ENCODE measurements at regions not wholly inside any gene's neighbourhood (a gene's known extent, or its start where the extent isn't known, plus 50 kb on each side); places are given as distances from the start of the nearest gene placed in this dataset.

DNA sequence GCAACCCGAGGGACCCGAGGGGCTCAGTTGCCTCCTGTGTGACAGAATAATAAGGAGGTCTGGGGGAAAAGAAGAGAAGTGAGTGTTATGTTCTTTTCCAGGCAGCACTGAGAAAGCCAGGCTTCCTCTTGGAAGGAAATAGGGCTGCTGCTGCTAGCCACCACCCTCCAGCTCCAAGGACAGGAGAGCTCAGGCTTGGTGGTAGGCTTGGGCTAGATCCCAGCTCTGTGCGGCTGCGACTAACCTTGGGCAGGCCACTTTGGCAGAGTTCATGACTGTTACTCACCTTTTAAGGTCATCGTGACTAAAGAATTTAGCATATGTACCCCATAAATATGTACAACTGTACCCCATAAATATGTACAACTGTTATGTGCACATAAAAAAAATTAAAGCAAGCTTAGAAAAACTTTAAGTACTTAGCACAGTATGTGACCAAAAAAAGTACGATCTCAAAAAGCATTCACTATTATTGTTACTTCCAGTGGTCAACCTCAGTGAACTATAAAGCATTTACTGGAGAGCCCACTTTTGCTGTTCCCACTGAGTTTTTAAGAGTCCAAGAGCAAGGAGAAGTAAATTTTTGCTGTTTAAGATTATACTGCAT, 124.7 kb upstream of the POU2AF2 start (continued):
- no peak for TF ChIP-seq MXD4 (CRISPR knock-in tag; IDR thresholded peaks at IDR 0.05; ENCODE audit: borderline replicate concordance)
- TF ChIP-seq, protein P1, sequence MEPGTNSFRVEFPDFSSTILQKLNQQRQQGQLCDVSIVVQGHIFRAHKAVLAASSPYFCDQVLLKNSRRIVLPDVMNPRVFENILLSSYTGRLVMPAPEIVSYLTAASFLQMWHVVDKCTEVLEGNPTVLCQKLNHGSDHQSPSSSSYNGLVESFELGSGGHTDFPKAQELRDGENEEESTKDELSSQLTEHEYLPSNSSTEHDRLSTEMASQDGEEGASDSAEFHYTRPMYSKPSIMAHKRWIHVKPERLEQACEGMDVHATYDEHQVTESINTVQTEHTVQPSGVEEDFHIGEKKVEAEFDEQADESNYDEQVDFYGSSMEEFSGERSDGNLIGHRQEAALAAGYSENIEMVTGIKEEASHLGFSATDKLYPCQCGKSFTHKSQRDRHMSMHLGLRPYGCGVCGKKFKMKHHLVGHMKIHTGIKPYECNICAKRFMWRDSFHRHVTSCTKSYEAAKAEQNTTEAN (CRISPR knock-in tag; IDR thresholded peaks at IDR 0.05): no peak
- TF ChIP-seq, protein P2, sequence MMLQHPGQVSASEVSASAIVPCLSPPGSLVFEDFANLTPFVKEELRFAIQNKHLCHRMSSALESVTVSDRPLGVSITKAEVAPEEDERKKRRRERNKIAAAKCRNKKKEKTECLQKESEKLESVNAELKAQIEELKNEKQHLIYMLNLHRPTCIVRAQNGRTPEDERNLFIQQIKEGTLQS (CRISPR knock-in tag; conservative IDR thresholded peaks at IDR 0.05): no peak

DNA sequence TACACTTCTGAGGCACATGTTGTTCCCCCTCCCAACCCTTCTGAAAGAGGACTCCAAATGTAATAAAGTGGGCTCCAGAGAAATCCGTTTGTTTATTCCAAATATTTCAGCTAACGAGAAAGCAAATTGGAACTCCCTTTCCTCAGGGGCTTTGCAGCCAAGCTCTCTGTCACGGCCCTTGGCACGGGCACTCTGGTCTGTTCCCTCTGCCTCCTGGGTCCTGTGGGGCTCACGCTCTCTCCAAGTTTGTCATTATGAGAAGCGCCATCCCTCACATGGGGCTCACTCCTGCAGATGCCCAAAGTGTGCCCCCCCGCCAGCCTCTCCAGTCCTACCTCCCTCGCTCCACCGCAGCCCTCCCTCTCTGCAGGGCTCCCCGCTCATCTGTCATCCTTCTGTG, 125.4 kb upstream of the POU2AF2 start:
- DNase-seq (ENCODE audit: low spot score) (no peak), ATAC-seq (no peak)
- ChIA-PET POLR2A (no interaction called here), CTCF (no interaction called here)
- Mint-ChIP-seq H3K36me3 (no peaks in the 10 kb centered on the region), H3K4me3 (no peak overlapping the region), H3K27me3 (ENCODE audit: low read depth) (no peaks in the 10 kb centered on the region), H3K4me1 (peaks cover 3% of the 10 kb centered on the region; the same call in 1 of the 2 replicates), H3K27ac (no peak overlapping the region), H3K9me3 (no peaks in the 10 kb centered on the region)
- TF ChIP-seq, protein P3, sequence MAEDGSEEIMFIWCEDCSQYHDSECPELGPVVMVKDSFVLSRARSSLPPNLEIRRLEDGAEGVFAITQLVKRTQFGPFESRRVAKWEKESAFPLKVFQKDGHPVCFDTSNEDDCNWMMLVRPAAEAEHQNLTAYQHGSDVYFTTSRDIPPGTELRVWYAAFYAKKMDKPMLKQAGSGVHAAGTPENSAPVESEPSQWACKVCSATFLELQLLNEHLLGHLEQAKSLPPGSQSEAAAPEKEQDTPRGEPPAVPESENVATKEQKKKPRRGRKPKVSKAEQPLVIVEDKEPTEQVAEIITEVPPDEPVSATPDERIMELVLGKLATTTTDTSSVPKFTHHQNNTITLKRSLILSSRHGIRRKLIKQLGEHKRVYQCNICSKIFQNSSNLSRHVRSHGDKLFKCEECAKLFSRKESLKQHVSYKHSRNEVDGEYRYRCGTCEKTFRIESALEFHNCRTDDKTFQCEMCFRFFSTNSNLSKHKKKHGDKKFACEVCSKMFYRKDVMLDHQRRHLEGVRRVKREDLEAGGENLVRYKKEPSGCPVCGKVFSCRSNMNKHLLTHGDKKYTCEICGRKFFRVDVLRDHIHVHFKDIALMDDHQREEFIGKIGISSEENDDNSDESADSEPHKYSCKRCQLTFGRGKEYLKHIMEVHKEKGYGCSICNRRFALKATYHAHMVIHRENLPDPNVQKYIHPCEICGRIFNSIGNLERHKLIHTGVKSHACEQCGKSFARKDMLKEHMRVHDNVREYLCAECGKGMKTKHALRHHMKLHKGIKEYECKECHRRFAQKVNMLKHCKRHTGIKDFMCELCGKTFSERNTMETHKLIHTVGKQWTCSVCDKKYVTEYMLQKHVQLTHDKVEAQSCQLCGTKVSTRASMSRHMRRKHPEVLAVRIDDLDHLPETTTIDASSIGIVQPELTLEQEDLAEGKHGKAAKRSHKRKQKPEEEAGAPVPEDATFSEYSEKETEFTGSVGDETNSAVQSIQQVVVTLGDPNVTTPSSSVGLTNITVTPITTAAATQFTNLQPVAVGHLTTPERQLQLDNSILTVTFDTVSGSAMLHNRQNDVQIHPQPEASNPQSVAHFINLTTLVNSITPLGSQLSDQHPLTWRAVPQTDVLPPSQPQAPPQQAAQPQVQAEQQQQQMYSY (CRISPR knock-in tag; IDR thresholded peaks at IDR 0.05): no peak
- TF ChIP-seq FOXP1 (CRISPR knock-in tag; IDR thresholded peaks at IDR 0.05; ENCODE audit: borderline replicate concordance): no peak
- no peak for TF ChIP-seq RORB (CRISPR knock-in tag; IDR thresholded peaks at IDR 0.05)
- TF ChIP-seq, protein P4, sequence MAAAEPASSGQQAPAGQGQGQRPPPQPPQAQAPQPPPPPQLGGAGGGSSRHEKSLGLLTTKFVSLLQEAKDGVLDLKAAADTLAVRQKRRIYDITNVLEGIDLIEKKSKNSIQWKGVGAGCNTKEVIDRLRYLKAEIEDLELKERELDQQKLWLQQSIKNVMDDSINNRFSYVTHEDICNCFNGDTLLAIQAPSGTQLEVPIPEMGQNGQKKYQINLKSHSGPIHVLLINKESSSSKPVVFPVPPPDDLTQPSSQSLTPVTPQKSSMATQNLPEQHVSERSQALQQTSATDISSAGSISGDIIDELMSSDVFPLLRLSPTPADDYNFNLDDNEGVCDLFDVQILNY (CRISPR knock-in tag; IDR thresholded peaks at IDR 0.05): no peak
- TF ChIP-seq NFATC4 (CRISPR knock-in tag; IDR thresholded peaks at IDR 0.05): no peak
- TF ChIP-seq, protein P5, sequence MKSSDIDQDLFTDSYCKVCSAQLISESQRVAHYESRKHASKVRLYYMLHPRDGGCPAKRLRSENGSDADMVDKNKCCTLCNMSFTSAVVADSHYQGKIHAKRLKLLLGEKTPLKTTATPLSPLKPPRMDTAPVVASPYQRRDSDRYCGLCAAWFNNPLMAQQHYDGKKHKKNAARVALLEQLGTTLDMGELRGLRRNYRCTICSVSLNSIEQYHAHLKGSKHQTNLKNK (CRISPR knock-in tag; IDR thresholded peaks at IDR 0.05): no peak

- Mint-ChIP-seq H3K27me3 (ENCODE audit: low read depth) (no peaks in the 10 kb centered on the region), H3K4me3 (no peak overlapping the region), H3K4me1 (peaks cover 3% of the 10 kb centered on the region; the same call in 1 of the 2 replicates), H3K9me3 (no peaks in the 10 kb centered on the region), H3K36me3 (no peaks in the 10 kb centered on the region), H3K27ac (no peak overlapping the region)
- ATAC-seq (no peak), DNase-seq (ENCODE audit: low spot score) (no peak)
- CTCF ChIA-PET: no interaction called here
- no peak for TF ChIP-seq ZNF219 (CRISPR knock-in tag; IDR thresholded peaks at IDR 0.05; ENCODE audit: borderline replicate concordance)
- TF ChIP-seq, protein P6, sequence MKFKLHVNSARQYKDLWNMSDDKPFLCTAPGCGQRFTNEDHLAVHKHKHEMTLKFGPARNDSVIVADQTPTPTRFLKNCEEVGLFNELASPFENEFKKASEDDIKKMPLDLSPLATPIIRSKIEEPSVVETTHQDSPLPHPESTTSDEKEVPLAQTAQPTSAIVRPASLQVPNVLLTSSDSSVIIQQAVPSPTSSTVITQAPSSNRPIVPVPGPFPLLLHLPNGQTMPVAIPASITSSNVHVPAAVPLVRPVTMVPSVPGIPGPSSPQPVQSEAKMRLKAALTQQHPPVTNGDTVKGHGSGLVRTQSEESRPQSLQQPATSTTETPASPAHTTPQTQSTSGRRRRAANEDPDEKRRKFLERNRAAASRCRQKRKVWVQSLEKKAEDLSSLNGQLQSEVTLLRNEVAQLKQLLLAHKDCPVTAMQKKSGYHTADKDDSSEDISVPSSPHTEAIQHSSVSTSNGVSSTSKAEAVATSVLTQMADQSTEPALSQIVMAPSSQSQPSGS (CRISPR knock-in tag; IDR thresholded peaks at IDR 0.05; ENCODE audit: borderline replicate concordance, low read depth): no peak
- TF ChIP-seq MLX (CRISPR knock-in tag; IDR thresholded peaks at IDR 0.05): no peak
- TF ChIP-seq NR2C2 (CRISPR knock-in tag; IDR thresholded peaks at IDR 0.05): no peak
- TF ChIP-seq, protein P7, sequence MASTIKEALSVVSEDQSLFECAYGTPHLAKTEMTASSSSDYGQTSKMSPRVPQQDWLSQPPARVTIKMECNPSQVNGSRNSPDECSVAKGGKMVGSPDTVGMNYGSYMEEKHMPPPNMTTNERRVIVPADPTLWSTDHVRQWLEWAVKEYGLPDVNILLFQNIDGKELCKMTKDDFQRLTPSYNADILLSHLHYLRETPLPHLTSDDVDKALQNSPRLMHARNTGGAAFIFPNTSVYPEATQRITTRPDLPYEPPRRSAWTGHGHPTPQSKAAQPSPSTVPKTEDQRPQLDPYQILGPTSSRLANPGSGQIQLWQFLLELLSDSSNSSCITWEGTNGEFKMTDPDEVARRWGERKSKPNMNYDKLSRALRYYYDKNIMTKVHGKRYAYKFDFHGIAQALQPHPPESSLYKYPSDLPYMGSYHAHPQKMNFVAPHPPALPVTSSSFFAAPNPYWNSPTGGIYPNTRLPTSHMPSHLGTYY (CRISPR knock-in tag; IDR thresholded peaks at IDR 0.05): no peak
- no peak for TF ChIP-seq RORB (CRISPR knock-in tag; IDR thresholded peaks at IDR 0.05)
- TF ChIP-seq, protein P8, sequence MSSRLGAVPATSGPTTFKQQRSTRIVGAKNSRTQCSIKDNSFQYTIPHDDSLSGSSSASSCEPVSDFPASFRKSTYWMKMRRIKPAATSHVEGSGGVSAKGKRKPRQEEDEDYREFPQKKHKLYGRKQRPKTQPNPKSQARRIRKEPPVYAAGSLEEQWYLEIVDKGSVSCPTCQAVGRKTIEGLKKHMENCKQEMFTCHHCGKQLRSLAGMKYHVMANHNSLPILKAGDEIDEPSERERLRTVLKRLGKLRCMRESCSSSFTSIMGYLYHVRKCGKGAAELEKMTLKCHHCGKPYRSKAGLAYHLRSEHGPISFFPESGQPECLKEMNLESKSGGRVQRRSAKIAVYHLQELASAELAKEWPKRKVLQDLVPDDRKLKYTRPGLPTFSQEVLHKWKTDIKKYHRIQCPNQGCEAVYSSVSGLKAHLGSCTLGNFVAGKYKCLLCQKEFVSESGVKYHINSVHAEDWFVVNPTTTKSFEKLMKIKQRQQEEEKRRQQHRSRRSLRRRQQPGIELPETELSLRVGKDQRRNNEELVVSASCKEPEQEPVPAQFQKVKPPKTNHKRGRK (CRISPR knock-in tag; IDR thresholded peaks at IDR 0.05; ENCODE audit: borderline replicate concordance): no peak
- TF ChIP-seq ZNF232 (CRISPR knock-in tag; IDR thresholded peaks at IDR 0.05): no peak
- POLR2A ChIA-PET: no interaction called here
These were observed 125.8 kb upstream of the POU2AF2 start for GRCh38 chr11:111119751-111120150.
